HL-60 (cell line): ENCODE measurements at regions not wholly inside any gene's neighbourhood (a gene's known extent, or its start where the extent isn't known, plus 50 kb on each side); places are given as distances from the start of the nearest gene placed in this dataset.

Experiments used
- DNase-seq, 2 experiments: peaks; one replicate each; pipeline ENCODE4 v3.0.0-alpha.2; 2010 to 2020; ENCODE audit warnings: low read depth in 1 of 2, low spot score in 1 of 2
- H3K27ac ChIP-seq: fragments of 250-450 bp; sonication (Bioruptor Pico); replicated peaks from 2 replicates; pipeline ENCODE4 v1.5.1; 2020; ENCODE audit warnings: mild to moderate bottlenecking, moderate library complexity
- H3K27me3 ChIP-seq: fragments of 250-450 bp; sonication (Bioruptor Pico); 2 replicates; pipeline ENCODE4 v1.5.1; 2021; ENCODE audit warnings: mild to moderate bottlenecking, moderate library complexity; ENCODE audit not compliant: insufficient read depth, poor library complexity, severe bottlenecking
- H3K4me3 ChIP-seq: replicated peaks from 2 replicates; pipeline ENCODE4 v1.5.1; 2011; ENCODE audit warnings: mild to moderate bottlenecking, control low read depth, low read length; ENCODE audit not compliant: insufficient read depth
- GABPA ChIP-seq: IDR thresholded peaks from 2 replicates; pipeline ENCODE4 v1.6.1; 2012; ENCODE audit warnings: low read depth
- POLR2AphosphoS5 ChIP-seq: IDR thresholded peaks from 2 replicates; pipeline ENCODE4 v1.6.1; 2012; ENCODE audit warnings: low read depth
- SPI1 ChIP-seq: IDR thresholded peaks from 2 replicates; pipeline ENCODE4 v1.6.1; 2012; ENCODE audit warnings: low read depth, mild to moderate bottlenecking, borderline replicate concordance
- TF ChIP-seq, protein P1 (sequence below): IDR thresholded peaks from 2 replicates; pipeline ENCODE4 v1.6.1; 2012; ENCODE audit warnings: low read depth; ENCODE audit not compliant: insufficient replicate concordance
- TF ChIP-seq, protein P2 (sequence below): IDR thresholded peaks from one replicate; pipeline ENCODE4 v1.5.1; 2011; ENCODE audit warnings: low read length, control low read depth, inconsistent platforms; ENCODE audit not compliant: insufficient read depth

DNA sequence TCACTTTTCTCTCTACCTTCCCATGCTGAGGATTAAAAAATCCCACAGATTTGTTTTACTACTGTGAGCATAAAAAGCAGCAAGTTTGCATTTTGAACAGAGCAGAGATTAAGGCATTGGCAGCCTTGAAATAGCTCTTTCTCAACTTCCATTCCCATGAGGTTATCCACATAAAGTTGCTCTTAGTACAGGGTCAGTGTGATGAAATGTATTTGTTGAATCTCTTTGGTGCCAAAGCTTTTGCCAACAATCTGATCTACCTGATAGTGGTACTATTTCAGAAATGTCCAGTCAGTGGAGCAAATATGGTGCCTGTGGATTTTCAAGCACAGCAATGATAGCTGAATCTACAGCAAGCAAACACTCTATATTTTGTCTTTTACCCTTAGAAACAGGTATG is 254.8 kb downstream of the INHBA start:
- Histone ChIP-seq H3K4me3 (no peak overlapping the region), H3K27me3 (no peaks in the 10 kb centered on the region), H3K27ac (no peak overlapping the region)
- no peak for DNase-seq
- TF ChIP-seq GABPA (no peak), SPI1 (no peak)
- TF ChIP-seq, protein P1, sequence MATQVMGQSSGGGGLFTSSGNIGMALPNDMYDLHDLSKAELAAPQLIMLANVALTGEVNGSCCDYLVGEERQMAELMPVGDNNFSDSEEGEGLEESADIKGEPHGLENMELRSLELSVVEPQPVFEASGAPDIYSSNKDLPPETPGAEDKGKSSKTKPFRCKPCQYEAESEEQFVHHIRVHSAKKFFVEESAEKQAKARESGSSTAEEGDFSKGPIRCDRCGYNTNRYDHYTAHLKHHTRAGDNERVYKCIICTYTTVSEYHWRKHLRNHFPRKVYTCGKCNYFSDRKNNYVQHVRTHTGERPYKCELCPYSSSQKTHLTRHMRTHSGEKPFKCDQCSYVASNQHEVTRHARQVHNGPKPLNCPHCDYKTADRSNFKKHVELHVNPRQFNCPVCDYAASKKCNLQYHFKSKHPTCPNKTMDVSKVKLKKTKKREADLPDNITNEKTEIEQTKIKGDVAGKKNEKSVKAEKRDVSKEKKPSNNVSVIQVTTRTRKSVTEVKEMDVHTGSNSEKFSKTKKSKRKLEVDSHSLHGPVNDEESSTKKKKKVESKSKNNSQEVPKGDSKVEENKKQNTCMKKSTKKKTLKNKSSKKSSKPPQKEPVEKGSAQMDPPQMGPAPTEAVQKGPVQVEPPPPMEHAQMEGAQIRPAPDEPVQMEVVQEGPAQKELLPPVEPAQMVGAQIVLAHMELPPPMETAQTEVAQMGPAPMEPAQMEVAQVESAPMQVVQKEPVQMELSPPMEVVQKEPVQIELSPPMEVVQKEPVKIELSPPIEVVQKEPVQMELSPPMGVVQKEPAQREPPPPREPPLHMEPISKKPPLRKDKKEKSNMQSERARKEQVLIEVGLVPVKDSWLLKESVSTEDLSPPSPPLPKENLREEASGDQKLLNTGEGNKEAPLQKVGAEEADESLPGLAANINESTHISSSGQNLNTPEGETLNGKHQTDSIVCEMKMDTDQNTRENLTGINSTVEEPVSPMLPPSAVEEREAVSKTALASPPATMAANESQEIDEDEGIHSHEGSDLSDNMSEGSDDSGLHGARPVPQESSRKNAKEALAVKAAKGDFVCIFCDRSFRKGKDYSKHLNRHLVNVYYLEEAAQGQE = no peak
- TF ChIP-seq, protein P2, sequence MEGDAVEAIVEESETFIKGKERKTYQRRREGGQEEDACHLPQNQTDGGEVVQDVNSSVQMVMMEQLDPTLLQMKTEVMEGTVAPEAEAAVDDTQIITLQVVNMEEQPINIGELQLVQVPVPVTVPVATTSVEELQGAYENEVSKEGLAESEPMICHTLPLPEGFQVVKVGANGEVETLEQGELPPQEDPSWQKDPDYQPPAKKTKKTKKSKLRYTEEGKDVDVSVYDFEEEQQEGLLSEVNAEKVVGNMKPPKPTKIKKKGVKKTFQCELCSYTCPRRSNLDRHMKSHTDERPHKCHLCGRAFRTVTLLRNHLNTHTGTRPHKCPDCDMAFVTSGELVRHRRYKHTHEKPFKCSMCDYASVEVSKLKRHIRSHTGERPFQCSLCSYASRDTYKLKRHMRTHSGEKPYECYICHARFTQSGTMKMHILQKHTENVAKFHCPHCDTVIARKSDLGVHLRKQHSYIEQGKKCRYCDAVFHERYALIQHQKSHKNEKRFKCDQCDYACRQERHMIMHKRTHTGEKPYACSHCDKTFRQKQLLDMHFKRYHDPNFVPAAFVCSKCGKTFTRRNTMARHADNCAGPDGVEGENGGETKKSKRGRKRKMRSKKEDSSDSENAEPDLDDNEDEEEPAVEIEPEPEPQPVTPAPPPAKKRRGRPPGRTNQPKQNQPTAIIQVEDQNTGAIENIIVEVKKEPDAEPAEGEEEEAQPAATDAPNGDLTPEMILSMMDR = no peak

DNA sequence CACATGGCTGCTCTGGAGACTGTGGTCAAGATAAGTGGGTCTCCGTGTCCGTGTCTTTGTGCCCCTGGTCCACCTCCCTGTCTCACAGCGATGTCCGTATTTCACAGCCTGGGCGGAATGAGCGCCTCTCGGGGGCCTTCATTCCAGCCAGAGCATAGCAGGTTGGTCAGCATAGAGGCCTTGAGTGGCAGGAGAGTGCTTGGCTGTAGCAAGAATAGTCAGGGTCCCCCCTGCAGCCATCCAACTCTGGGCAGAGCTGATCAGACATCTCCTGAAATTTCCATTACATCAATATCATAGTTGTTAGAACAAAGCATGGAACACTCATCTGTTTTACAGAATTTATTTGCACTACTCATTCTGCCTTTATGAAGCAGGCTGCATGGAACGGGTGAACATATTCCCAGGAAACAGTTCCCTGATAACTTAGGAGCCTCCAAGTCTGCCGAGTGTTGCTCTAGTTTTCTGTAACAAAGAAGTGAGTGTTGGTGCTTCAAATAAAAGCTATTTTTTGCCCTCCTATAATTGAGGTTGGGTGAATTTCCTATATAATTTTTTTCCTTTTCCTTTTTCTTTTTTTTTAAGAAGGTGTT is 255.3 kb downstream of the INHBA start:
- no peak overlapping the region for H3K4me3 ChIP-seq
- TF ChIP-seq POLR2AphosphoS5 (no peak), SPI1 (no peak), GABPA (no peak)
- TF ChIP-seq, protein P2 = no peak
- TF ChIP-seq, protein P1 = no peak
- no peak for DNase-seq
- no peaks in the 10 kb centered on the region for H3K27me3 ChIP-seq
- H3K27ac ChIP-seq = no peak overlapping the region

DNA sequence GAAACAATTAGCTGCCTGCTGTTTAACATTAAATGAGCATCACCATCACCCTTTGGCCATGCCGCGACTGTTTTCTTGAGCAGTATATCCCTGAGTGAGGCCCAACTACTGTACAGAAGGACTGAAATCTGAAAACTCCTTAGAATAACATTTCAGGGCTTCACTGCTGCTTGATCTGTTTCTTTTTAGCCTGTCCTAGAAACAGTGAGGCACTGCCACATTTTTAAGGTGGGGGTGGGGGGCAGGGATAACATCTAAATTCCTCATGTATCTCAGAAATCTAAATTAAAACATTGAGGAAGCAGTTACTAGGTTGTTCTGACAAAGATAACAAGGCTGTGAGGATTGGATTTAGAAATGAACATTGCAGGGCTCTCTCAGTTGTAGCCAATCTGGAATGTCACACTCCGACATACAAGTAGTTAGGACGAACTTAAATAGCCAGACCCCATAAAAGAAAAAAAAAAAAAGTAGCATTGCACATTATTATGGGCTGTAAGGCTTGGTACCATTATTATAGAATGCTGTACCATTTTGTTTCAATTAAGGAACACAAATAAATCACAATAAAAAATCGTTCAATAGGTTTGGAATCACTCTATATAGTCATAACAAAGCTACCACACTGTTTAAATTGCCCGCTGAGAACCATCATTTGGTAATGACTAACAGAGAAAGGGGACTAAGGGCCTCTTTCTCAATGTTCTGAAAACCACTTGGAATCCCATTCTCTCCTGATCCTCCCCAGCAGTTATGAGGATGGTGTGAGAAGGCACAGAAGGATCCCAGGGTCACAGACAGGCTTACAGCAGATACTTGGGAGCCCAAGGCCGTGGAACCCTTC is 256.1 kb downstream of the INHBA start:
- Histone ChIP-seq H3K27me3 (no peaks in the 10 kb centered on the region), H3K4me3 (no peak overlapping the region), H3K27ac (no peak overlapping the region)
- DNase-seq = no peak
- TF ChIP-seq, protein P1 = no peak
- no peak for TF ChIP-seq SPI1
- TF ChIP-seq, protein P2 = no peak
- TF ChIP-seq GABPA = no peak
- TF ChIP-seq POLR2AphosphoS5 = no peak
